Fibroblast of lung (primary cell): ENCODE measurements at regions not wholly inside any gene's neighbourhood (a gene's known extent, or its start where the extent isn't known, plus 50 kb on each side); places are given as distances from the start of the nearest gene placed in this dataset.

Source experiments
- EZH2 ChIP-seq: IDR thresholded peaks from 2 replicates; pipeline ENCODE4 v1.5.1; 2012; ENCODE audit warnings: low read length, control low read depth, mild to moderate bottlenecking; ENCODE audit errors: missing control alignments
- TF ChIP-seq, protein P1 (sequence below), 2 donors: IDR thresholded peaks in 1 of 2; conservative IDR thresholded peaks in 1 of 2; 1 replicate in 1 of 2; 2 replicates in 1 of 2; pipeline ENCODE4 v1.5.1; 2011 to 2012; ENCODE audit warnings: low read length in 2 of 2, control low read depth in 1 of 2, inconsistent platforms in 1 of 2, low read depth in 1 of 2, mild to moderate bottlenecking in 1 of 2

DNA sequence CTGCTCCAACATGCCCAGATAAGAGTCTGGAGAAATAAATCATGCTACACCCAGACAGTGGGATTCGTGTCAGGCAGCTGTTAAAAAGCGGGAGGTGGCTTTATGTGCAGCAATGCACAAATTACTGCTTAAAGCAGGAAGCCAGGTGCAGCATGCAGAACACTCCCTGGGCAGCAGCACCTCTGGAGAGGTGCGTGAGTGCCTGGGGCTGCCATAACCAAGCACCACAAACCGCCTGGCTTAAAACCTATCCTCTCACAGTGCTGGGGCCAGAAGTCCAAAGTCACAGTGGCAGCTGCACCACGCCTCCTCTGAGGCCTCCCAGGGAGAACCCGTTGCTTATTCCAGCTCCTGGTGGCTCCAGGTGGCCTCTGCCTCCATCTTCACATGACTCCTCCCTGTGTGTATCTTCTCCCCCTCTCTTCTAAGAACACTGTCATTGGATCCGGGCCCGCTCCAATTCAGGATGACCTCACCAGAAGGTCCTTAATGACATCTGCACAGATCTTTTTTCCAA lies 115.6 kb downstream of the SIK1 start:
- TF ChIP-seq, protein P1, sequence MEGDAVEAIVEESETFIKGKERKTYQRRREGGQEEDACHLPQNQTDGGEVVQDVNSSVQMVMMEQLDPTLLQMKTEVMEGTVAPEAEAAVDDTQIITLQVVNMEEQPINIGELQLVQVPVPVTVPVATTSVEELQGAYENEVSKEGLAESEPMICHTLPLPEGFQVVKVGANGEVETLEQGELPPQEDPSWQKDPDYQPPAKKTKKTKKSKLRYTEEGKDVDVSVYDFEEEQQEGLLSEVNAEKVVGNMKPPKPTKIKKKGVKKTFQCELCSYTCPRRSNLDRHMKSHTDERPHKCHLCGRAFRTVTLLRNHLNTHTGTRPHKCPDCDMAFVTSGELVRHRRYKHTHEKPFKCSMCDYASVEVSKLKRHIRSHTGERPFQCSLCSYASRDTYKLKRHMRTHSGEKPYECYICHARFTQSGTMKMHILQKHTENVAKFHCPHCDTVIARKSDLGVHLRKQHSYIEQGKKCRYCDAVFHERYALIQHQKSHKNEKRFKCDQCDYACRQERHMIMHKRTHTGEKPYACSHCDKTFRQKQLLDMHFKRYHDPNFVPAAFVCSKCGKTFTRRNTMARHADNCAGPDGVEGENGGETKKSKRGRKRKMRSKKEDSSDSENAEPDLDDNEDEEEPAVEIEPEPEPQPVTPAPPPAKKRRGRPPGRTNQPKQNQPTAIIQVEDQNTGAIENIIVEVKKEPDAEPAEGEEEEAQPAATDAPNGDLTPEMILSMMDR (conservative IDR thresholded peaks at IDR 0.05 in 1 of 2, IDR thresholded peaks at IDR 0.05 in 1 of 2; ENCODE audit: low read depth in 1 of 2, low read length in 2 of 2), result no peak
- TF ChIP-seq EZH2, result no peak
